GM21576 (cell line): ENCODE measurements at regions not wholly inside any gene's neighbourhood (a gene's known extent, or its start where the extent isn't known, plus 50 kb on each side); places are given as distances from the start of the nearest gene placed in this dataset.
"Not testable (repeated sequence)": the region's sequence is repeated elsewhere in the genome, so short reads cannot be mapped to it uniquely, and the experiment has no call there.

Source experiments
- ATAC-seq: cut with Tn5 transposase; IDR thresholded peaks from one replicate; pipeline ENCODE4 v1.9.1; 2021; ENCODE audit warnings: mild to moderate bottlenecking, moderate library complexity; ENCODE audit not compliant: unreplicated experiment

DNA sequence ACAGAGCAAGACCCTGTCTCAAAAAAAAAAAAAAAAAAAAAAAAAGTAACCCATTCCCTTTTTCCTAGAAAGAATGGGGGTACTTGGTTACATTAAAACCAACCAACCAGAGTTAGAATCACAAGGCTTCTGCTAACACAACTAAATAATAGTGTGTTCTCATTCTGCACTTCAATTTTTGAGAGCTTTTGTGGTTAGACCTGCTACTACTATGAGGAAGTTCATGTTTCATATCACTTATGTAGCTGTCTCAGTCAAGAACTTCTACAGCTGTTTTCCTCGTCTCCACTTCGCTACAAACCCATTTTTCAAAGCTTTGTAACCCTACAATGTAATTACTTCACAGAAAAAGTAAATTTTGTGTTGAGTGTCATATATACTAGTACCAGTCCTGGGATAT lies 58.3 kb downstream of the PDHA2 start:
- ATAC-seq: no peak

DNA sequence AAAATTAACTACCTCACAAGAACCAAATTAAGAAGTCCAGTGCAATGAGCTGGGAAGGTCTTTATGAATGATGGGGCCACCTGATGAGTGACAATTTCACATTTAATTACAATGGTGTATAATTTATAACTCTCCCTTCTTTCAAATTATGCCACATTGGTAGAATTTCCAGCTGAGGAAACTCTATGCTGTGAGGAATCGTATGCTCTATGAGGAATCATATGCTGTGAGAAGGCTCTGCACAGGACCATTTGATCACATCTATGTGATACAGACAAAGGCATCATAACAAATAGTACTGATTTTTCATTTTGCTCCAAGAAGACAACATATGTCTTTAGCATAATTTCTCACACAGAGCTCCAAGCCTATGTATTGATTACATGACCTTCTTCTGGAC lies 69.3 kb downstream of the PDHA2 start:
- no peak for ATAC-seq

DNA sequence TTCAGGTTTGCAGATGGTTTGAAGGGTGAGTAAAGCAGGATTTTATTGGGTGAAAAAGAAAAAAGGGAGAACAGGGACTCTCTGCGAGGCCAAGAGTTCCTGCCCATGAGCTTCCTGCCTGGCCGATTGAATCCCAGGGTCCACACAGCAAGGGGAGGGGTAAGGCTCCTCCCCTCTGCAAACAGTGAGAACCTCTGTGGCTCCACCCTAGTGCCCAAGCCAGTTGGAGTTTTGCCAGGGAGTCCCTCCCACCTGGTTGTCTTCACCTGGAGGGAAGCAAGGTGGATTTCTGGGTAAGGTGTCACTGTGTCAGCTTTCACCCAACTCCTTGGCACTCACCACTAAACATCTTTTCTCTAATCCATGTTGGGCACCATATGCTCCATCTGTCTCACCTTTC lies 70.9 kb downstream of the PDHA2 start:
- no peak for ATAC-seq

DNA sequence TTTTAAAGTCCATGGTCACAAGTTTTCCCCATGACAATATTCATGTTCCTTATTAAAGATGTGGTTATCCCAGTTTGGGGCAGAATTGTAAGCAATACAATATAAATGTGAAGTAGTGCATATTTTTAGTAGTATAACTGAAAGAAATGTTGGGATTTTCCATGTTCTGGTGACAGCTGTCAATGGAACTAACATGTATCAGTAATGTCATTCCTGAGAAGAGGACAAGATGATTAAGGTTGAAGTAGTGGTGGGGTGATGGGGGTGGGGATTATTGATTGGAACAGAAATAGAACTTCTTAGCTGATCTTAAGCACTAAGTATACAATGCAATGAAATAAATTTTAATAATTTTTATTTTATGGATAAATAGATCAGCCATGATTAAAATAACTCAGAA lies 81.6 kb downstream of the PDHA2 start:
- no peak for ATAC-seq

DNA sequence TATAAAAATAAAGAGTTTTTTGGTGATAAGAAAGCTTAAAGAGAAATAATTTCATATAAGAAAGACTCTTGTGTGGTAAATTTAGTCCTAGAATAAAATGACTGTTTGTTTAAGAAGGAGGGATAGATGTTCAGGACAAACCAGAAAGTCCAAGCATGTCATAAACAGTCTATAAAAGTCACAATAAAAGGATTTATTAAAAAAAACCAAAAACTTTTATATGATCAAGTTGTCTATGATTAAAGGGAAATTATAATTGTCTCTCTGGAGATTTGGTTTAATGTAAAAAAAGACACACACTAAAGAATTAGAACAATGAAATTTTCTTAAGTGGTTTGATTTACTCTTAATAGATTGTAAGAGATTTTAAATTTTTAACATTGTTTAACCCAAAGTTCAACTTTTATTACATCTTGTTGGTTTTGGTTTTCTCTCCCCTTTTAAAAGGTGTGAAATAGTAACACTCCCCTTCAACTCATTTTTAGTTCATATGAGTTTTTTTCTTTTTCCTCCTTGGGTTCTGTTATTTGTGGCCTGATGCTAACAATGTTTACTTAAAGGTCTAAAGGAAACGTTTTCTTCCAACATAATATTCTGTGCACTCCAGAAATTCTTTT lies 89.7 kb downstream of the PDHA2 start:
- no peak for ATAC-seq

DNA sequence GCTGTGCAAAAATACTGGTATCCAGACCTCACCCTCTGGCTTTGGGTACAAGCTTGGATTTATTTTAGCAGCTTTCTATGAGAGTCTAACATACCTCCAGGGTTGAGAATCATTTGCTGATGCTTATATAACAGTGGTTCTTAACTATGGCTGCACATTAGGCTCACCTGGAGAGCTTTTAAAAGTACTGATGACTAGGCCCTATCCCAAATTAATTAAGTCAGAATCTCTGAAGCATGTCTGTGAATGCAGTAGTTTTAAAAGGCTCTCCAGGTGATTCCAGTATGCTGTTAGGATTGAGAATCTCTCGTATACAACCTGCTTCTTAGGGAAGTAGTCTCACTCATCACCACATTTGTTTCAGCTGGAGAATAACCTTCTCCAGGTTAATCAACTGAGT lies 99.2 kb downstream of the PDHA2 start:
- ATAC-seq: no peak

DNA sequence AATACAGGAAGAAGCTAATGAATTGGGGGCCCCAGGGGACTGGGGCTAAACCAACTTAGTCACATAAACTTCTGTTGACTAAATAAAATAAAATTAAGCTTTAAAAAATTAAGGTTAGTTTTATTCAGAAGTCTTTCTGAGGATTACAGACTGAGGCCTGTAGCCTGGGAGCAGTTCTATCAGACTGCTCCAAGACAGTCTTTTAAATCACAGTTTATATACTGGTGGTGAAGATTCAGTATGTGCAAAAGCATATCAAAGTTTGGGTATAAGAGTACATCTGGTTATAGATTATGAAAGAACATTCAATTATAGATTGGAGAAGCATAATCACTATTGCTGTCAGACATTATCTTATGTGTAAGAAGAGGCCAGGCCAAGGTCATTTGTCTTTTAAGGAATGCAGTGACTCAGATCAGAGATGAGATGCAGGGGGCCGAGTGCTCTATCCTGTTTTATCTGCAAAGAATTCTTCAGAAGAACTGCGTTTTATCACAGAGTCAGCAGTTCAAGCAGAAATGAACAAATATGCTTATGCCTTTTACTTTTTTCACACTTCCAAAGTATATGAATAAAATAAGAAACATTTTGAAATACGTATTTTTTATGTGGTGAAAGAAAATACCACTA lies 109.4 kb downstream of the PDHA2 start:
- no peak for ATAC-seq

DNA sequence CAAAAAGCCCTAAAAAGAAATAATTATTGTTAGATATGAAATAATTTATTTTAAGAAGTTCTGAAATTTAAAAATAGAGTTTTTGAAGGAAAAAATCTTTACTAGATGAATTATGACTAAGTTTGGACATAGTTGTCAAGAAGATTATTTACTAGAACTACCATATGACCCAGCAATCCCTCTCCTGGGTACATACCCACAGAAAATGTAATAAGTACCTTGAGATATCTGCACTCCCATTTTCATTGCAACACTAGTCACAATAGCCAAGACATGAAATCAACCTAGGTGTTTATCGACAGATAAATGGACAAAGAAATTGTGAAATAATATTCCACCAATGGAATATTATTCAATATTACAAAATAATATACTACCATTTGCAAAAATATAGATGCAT lies 109.9 kb downstream of the PDHA2 start:
- ATAC-seq: no peak

DNA sequence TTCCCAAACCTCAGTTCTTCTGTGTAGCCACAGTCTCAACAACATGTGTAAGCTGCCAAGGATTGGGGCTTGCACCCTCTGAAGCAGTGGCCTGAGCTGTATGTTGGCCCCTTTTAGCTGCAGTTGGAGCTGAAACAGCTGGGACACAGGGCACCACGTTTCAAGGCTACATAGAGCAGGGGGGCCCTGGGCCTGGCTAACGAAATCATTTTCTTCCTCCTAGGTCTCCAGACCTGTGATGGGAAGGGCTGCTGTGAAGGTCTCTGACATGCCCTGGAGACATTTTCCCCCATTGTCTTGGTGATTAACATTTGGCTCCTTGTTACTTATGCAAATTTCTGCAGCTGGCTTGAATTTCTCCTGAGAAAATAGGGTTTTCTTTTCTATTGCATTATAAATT lies 112.6 kb downstream of the PDHA2 start:
- ATAC-seq: not testable (repeated sequence)

DNA sequence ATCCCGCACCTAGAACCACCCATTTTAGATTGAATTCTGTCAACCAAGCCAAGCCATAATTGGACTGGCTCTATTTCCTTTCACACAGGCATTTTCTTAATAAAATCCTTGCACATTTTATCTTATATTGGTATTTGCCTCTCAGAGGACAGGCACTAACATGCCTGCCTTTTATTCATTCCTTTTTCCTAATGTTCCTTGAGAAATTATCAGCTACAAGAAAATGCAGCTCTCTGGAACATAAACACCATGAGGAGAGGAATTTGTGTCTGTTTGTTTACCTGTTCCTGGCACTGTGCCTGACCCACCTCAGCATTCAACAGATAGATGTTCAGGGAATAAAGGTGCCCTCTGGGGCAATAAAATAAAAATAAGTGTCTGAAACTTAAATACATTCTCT lies 116.2 kb downstream of the PDHA2 start:
- no peak for ATAC-seq

DNA sequence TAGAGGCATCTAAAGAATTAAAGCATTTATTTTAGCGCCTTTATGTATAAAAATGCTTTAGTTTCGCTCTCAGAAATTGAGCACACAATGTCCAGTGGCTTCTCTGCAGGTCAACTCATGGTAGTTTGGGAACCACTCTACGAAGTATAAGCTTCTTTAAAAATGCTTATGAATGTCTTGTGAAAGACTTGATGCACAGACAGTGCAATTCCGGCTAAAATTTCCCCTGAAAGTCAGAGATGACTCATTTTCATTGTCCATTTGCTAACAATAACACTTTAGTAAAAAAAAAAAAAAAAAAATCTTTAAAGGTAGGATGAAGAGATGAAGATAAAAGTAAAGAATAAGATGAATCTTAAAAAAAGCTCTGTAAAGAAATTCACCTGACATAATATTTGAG lies 117.2 kb downstream of the PDHA2 start:
- ATAC-seq: no peak

DNA sequence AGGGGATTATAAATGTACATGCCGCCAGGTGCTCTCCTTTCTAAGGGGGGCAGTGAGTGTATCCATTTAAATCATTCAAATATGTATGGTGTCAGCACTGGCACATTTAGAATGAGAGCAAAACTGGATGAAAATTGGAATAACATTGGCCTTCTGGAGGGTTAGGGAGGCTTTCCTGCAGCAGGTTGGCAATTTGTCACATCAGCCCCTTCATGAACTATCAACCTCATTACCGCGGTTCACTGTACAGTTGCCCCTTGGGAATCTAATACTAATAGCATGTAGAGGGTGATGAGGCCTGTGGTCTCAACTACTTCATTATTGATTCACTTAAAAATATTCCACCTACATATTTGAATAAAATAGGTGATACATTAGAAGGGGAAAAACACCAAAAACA lies 117.9 kb downstream of the PDHA2 start:
- ATAC-seq: no peak

DNA sequence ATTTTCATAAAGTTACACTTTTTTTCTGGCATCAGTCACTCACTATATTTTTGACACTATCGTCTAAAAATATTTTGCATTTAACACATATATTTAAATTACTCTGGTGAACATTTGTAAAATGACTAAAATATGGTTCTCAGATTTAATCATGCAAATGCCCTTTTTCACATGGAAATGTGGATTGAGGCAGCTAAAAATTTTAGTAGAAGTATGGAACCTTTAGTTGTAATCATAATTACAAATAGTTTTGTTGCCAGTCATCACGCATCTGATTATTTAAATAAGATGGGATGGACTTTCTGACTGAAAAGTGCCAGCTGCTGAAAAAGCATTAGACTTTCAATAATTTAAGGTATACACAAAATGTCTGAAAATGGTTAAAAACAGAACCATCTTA lies 119.3 kb downstream of the PDHA2 start:
- no peak for ATAC-seq

DNA sequence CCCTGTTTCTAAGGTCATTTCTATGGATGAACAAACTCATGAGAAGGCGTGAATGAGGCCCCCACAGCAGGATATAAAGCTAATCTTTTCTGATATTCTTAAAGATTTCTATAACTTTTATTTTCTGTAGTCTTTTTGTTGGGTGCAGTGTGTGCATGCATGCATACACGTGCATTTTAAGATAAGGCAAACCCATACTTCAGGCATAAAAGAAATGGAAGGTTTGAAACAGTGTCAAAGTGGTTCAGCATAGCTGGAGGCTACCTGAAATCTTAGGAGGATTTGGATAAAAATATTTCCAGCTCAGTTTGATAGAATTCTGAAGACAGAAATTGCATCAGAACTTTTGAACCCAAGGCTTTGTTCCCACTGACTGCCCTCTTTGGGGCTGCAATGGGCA lies 119.7 kb downstream of the PDHA2 start:
- ATAC-seq: no peak

DNA sequence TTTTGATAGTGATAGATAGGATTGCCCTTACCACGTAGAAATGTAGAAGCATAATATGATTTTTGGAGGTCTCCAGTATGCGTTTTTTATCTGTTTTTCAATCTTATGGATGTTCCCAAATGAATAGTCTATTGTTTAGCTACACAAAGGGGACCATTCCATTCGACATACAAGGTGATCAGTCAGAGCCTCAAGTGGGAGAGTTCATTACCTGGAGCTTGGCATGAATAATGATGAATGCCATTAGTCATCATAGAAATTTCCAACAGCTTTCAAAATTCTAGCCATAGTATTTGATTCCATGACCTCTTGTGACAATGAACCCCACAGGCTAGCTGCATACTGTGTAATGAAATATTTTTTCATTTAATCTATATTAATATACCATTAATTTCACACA lies 123.6 kb downstream of the PDHA2 start:
- ATAC-seq: no peak

DNA sequence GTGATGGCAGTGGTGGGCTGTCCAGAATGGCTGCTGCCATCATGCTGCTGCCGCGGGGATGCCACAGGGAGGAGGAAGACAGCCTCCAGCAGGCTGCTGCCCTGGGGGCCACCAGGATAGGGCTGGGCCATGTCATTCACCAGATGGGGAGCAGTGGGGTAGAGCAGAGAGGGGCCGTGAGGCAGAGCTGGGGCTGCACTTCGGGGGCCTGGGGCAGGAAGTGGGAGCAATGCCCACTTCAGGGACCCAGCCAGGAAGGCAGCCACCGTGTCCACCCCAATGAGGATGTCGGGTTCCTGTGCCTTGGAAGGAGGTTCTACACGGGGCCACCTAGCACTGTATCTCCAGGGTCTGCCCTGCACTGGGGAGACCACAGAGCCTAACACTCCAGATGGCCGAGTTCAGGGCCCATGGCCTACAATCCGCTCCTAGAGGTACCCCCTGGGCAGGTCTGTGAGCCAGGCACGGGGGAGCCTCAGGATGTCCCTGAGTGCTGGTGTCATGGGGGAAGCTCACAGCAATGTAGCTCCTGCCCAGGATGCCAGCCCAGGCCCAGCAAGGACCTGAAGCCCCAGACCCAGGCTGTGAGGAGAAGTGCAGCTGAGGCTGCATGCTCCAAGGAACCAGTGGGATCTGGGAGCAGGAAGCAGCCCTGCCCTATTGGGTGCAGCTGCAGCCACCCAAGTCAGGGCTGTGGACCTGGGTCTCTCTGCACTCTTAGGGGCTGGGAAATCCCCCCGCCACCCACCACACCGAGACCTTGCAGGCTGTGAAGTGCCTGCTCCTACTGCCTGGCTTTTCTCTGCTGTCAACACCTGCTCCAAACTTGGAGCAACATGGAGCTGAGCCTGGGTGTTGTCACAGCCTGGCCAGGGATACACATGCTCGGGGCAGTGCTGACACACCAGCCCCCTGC lies 140.3 kb downstream of the PDHA2 start:
- ATAC-seq: no peak

DNA sequence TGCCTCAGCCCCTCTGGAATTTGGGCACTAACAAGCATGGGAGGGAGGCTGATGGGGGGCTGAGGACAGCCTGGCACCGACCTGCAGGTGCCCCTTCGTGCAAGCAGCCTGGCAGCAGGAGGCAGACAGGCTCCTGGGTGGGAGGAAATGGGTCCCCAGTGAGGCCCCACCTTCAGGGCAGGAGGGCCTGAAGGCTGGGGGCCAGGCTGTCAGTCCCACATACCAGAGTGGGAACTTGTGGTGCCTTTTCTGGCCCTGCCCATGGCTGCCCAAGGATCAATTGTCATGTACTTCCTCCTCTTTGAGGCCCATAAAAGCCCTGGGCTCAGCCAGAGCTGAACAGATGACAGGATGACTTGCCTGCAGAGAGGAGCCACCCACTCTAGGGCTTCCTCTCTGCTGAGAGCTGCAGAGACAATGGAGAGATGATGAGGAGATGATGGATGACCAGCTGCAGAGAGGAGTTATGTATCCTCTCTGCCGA lies 141.0 kb downstream of the PDHA2 start:
- no peak for ATAC-seq

DNA sequence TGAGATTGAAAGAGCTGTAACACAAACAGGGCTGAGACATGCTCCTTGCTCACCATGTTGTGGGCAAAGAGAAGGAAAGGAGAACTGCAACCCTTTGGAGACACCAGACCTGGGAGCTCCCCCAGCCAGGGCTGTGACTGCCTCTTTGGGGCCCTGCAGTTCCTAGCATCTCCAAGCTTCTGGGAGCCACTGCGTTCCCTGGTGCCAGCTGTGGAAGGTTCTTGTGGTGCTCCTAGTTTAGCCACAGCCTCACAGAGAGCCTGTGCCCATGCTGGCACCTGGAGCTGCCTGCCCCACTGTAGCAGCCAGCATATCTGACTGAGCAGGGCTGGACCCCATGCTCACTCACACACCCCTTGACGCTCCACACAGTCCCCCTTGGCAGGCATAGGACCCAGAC lies 141.7 kb downstream of the PDHA2 start:
- no peak for ATAC-seq

DNA sequence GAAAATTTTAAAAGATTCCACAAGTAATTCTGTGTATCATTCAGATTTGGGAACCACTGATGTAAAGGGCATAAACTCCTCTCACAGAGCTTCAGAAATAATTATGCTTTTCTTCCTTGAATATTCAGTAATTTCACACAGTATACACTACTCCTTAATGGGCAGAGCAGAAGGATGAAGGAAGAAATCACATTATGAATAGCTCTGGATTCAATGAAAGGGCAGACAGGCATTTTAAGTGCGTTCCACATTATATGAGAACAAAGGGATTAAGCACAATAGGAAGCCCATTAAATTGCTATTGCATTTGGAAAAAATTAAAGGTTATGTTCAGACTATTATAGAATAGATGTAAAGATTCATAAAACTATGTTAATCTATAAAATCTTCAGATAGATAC lies 142.6 kb downstream of the PDHA2 start:
- no peak for ATAC-seq

DNA sequence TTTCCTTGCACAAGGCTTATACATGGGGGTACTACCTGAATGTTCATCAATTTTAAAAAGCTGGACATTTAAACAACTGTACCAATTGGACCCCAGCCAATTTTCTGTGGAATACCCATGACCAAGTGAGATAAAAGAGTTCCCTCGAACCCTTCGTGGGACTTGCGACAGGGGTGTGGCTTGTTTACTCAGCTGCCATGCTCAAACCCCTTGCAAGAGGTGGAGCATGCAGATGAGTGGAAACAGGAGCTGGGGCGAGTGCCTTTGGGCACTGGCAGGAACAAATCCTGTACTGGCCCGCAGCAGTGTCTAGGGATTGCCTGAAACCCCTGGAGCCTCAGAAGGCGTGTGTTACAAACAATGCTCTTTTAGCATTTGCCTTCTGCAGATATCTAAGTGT lies 144.2 kb downstream of the PDHA2 start:
- ATAC-seq: no peak

DNA sequence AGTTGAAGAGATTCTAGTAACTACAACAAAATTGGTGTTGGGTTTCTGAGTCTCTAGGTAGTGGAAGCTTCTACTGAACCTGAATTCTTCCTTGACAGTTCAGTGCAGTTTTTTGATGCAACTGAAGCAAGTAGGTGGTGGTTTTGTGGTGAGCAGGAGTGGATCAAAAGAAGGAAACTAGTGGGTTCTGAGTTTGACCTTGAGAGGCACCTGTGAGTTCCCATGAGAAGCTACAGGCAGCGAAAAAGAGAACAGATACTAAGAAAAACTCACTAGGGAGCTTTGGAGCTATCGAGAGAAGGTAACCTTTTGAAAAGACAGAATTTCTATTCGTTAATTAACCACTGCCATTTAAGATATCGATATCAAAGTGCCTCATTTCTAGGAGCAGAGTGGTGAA lies 145.2 kb downstream of the PDHA2 start:
- no peak for ATAC-seq
